ENCODE measurements at regions not wholly inside any gene's neighbourhood (a gene's known extent, or its start where the extent isn't known, plus 50 kb on each side); places are given as distances from the start of the nearest gene placed in this dataset.
"Not testable (repeated sequence)": the region's sequence is repeated elsewhere in the genome, so short reads cannot be mapped to it uniquely, and the experiment has no call there.

- no peak for DNase-seq
Measured at GRCh38 chr9:106119176-106119575, 424.8 kb downstream of the TMEM38B start.

- no peak for DNase-seq
Measured at GRCh38 chr9:106120071-106120470, 425.7 kb downstream of the TMEM38B start.

- no peak for DNase-seq
Measured at GRCh38 chr9:106127776-106128175, 433.4 kb downstream of the TMEM38B start.

GRCh38 chr9:106130374-106130773, 436.0 kb downstream of the TMEM38B start:
- DNase-seq, result no peak

- DNase-seq, result no peak
Measured at GRCh38 chr9:106143781-106144180, 449.4 kb downstream of the TMEM38B start.

- DNase-seq, result no peak
Measured at GRCh38 chr9:106146066-106146840, 451.9 kb downstream of the TMEM38B start.

GRCh38 chr9:106146886-106147285, 452.5 kb downstream of the TMEM38B start:
- no peak for DNase-seq

- DNase-seq, result no peak
Measured at GRCh38 chr9:106149956-106150355, 455.6 kb downstream of the TMEM38B start.

GRCh38 chr9:106156465-106156864, 462.1 kb downstream of the TMEM38B start:
- no peak for DNase-seq

GRCh38 chr9:106172265-106172664, 477.9 kb downstream of the TMEM38B start:
- no peak for DNase-seq

- DNase-seq, result no peak
Measured at GRCh38 chr9:106174346-106174745, 480.0 kb downstream of the TMEM38B start.

- no peak for DNase-seq
Measured at GRCh38 chr9:106177216-106177615, 482.9 kb downstream of the TMEM38B start.

- no peak for DNase-seq
Measured at GRCh38 chr9:106179191-106179590, 484.9 kb downstream of the TMEM38B start.

GRCh38 chr9:106203815-106204516, 509.6 kb downstream of the TMEM38B start:
- not testable (repeated sequence) for DNase-seq

GRCh38 chr9:106207298-106207697, 513.0 kb downstream of the TMEM38B start:
- no peak for DNase-seq

- no peak for DNase-seq
Measured at GRCh38 chr9:106218427-106218826, 524.1 kb downstream of the TMEM38B start.

- DNase-seq, result no peak
Measured at GRCh38 chr9:106218854-106219253, 524.5 kb downstream of the TMEM38B start.

GRCh38 chr9:106220415-106220814, 526.1 kb downstream of the TMEM38B start:
- DNase-seq, result no peak

- DNase-seq, result no peak
Measured at GRCh38 chr9:106228861-106229260, 534.5 kb downstream of the TMEM38B start.

- DNase-seq, result no peak
Measured at GRCh38 chr9:106233116-106233515, 538.8 kb downstream of the TMEM38B start.

- not testable (repeated sequence) for DNase-seq
Measured at GRCh38 chr9:106260908-106261307, 566.6 kb downstream of the TMEM38B start.

- DNase-seq, result no peak
Measured at GRCh38 chr9:106277966-106278365, 583.6 kb downstream of the TMEM38B start.

GRCh38 chr9:106283769-106284168, 579.2 kb upstream of the ZNF462 start:
- no peak for DNase-seq

GRCh38 chr9:106284296-106284695, 578.7 kb upstream of the ZNF462 start:
- DNase-seq, result no peak
